Right lobe of liver (tissue), 6 donors: ENCODE measurements at regions not wholly inside any gene's neighbourhood (a gene's known extent, or its start where the extent isn't known, plus 50 kb on each side); places are given as distances from the start of the nearest gene placed in this dataset.
"Not testable (repeated sequence)": the region's sequence is repeated elsewhere in the genome, so short reads cannot be mapped to it uniquely, and the experiment has no call there.

Experiments used
- ATAC-seq, 4 donors: fragments of 200-7000 bp; cut with Tn5 transposase; one replicate each; pipeline ENCODE4 v1.9.1; 2020; ENCODE audit warnings: mild to moderate bottlenecking in 4 of 4, moderate library complexity in 4 of 4
- DNase-seq, 3 donors: peaks; one replicate each; pipeline ENCODE4 v3.0.0-alpha.2; 2020
- H3K27ac ChIP-seq, 3 donors: fragments of 200-600 bp; one replicate each; pipeline ENCODE4 v1.8.0; 2022
- H3K27me3 ChIP-seq, 2 donors: fragments of 200-600 bp; one replicate each; pipeline ENCODE4 v1.8.0; 2022
- H3K36me3 ChIP-seq, 4 donors: fragments of 200-600 bp; sonication (generic) in 1 of 4; one replicate each; pipeline versions ENCODE4 v1.5.1 to v1.8.0; 2017 to 2022; ENCODE audit warnings: control low read depth in 1 of 4
- H3K4me1 ChIP-seq, 4 donors: fragments of 200-600 bp; sonication (generic) in 1 of 4; one replicate each; pipeline versions ENCODE4 v1.5.1 to v1.8.0; 2017 to 2022; ENCODE audit warnings: control low read depth in 1 of 4
- H3K4me3 ChIP-seq, 3 donors: fragments of 200-600 bp; one replicate each; pipeline ENCODE4 v1.8.0; 2022
- H3K9me3 ChIP-seq, 4 donors: fragments of 200-600 bp; sonication (generic) in 1 of 4; one replicate each; pipeline versions ENCODE4 v1.5.1 to v1.8.0; 2017 to 2022; ENCODE audit warnings: control low read depth in 1 of 4
- CTCF ChIP-seq, 4 donors: fragments of 200-600 bp in 3 of 4; fragments of 450-650 bp in 1 of 4; IDR thresholded peaks; one replicate each; pipeline versions ENCODE4 v1.5.1 to v1.8.0; 2016 to 2022; ENCODE audit warnings: antibody characterized with exemption in 4 of 4, mild to moderate bottlenecking in 2 of 4
- POLR2A ChIP-seq: fragments of 450-650 bp; IDR thresholded peaks from one replicate; pipeline ENCODE4 v1.6.1; 2017; ENCODE audit warnings: antibody characterized with exemption, mild to moderate bottlenecking
- WGBS: methylation state at CpG from one replicate; pipeline ENCODE4 v1.1.6; 2018; ENCODE audit warnings: low coverage, low lambda C conversion rate; ENCODE audit not compliant: insufficient coverage; ENCODE audit errors: missing lambda C conversion rate; 5-methylcytosine and 5-hydroxymethylcytosine counted together
- intact Hi-C, 2 donors: fragments of 100-400 bp; cut with DNase I; formaldehyde crosslinking; loops; one replicate each; pipeline versions ENCODE4 v1.11.2 to v1.14.1; 2022
- donor health status: DM: no; HTN: yes; CAD: no.
- donor health status: DM: no; HTN: no; CAD: no.
- donor health status: DM: no; HTN: no; CAD: no.
- donor health status: DM: no; HTN: yes; CAD: no.
- donor health status: DM: no; HTN: yes; CAD: no.

GRCh38 chr3:6421666-6422445 lies 439.1 kb upstream of the GRM7 start:
- Histone ChIP-seq H3K4me1 (no peaks in the 10 kb centered on the region), H3K4me3 (no peak overlapping the region), H3K27me3 (no peaks in the 10 kb centered on the region), H3K27ac (no peak overlapping the region), H3K36me3 (no peaks in the 10 kb centered on the region), H3K9me3 (no peaks in the 10 kb centered on the region)
- intact Hi-C loops, result no loop called here
- DNase-seq (no peak), ATAC-seq (no peak)
- WGBS, result 41% methylated on average over 4 of the region's 4 CpGs
- TF ChIP-seq POLR2A, result no peak
- no peak for TF ChIP-seq CTCF (IDR thresholded peaks at IDR 0.05)

GRCh38 chr3:6425289-6425820 lies 435.6 kb upstream of the GRM7 start:
- Histone ChIP-seq H3K36me3 (no peaks in the 10 kb centered on the region), H3K4me1 (no peaks in the 10 kb centered on the region), H3K9me3 (no peaks in the 10 kb centered on the region), H3K27ac (no peak overlapping the region), H3K27me3 (no peaks in the 10 kb centered on the region), H3K4me3 (no peak overlapping the region)
- ATAC-seq (no peak), DNase-seq (no peak)
- intact Hi-C loops, result no loop called here
- 51% methylated on average over 6 of the region's 6 CpGs for WGBS
- no peak for TF ChIP-seq POLR2A
- no peak for TF ChIP-seq CTCF (IDR thresholded peaks at IDR 0.05)

- H3K9me3 ChIP-seq, intact Hi-C loops: not testable (repeated sequence)
- WGBS, result 87% methylated on average over 2 of the region's 2 CpGs
These were observed 432.6 kb upstream of the GRM7 start for GRCh38 chr3:6428276-6428675.

GRCh38 chr3:6435951-6436350 lies 425.0 kb upstream of the GRM7 start:
- intact Hi-C loops, result no loop called here
- DNase-seq, result no peak
- H3K27ac ChIP-seq, result no peak overlapping the region
- H3K27me3 ChIP-seq, result no peaks in the 10 kb centered on the region
- H3K36me3 ChIP-seq, result no peaks in the 10 kb centered on the region
- no peak for ATAC-seq
- H3K4me1 ChIP-seq, result no peaks in the 10 kb centered on the region
- no peak overlapping the region for H3K4me3 ChIP-seq
- 58% methylated on average over 1 of the region's 1 CpG for WGBS
- no peaks in the 10 kb centered on the region for H3K9me3 ChIP-seq
- TF ChIP-seq POLR2A, result no peak
- TF ChIP-seq CTCF (IDR thresholded peaks at IDR 0.05), result no peak

More at GRCh38 chr3:6428276-6428675, 432.6 kb upstream of the GRM7 start:
- not testable (repeated sequence) for ATAC-seq, H3K36me3 ChIP-seq, H3K27ac ChIP-seq, H3K4me3 ChIP-seq, H3K27me3 ChIP-seq, H3K4me1 ChIP-seq, DNase-seq

GRCh38 chr3:6437631-6438030 lies 423.3 kb upstream of the GRM7 start:
- no peak overlapping the region for H3K27ac ChIP-seq
- intact Hi-C loops, result no loop called here
- WGBS, result 41% methylated on average over 3 of the region's 3 CpGs
- TF ChIP-seq POLR2A (no peak), CTCF (IDR thresholded peaks at IDR 0.05) (no peak)
- H3K36me3 ChIP-seq, result no peaks in the 10 kb centered on the region
- H3K4me3 ChIP-seq, result no peak overlapping the region
- no peak for DNase-seq
- ATAC-seq, result no peak
- no peaks in the 10 kb centered on the region for H3K27me3 ChIP-seq
- H3K9me3 ChIP-seq, result no peaks in the 10 kb centered on the region
- H3K4me1 ChIP-seq, result no peaks in the 10 kb centered on the region
